Endothelial cell of umbilical vein (primary cell): ENCODE measurements at regions not wholly inside any gene's neighbourhood (a gene's known extent, or its start where the extent isn't known, plus 50 kb on each side); places are given as distances from the start of the nearest gene placed in this dataset.

Experiments
- CTCF ChIP-seq, 2 donors: IDR thresholded peaks; 1 replicate in 1 of 2; 2 replicates in 1 of 2; pipeline ENCODE4 v1.5.1; 2011; ENCODE audit warnings: low read length in 2 of 2, mild to moderate bottlenecking in 2 of 2, moderate library complexity in 2 of 2, control low read depth in 1 of 2, inconsistent platforms in 1 of 2, low read depth in 1 of 2; ENCODE audit not compliant: insufficient read depth in 1 of 2; ENCODE audit errors: extremely low read depth in 1 of 2
- EZH2 ChIP-seq: IDR thresholded peaks from 2 replicates; pipeline ENCODE4 v1.6.1; 2012; ENCODE audit warnings: borderline replicate concordance, low read depth, mild to moderate bottlenecking, moderate library complexity, low read length, inconsistent platforms; ENCODE audit not compliant: severe bottlenecking
- FOS ChIP-seq: IDR thresholded peaks from 2 replicates; pipeline ENCODE4 v1.6.1; 2011; ENCODE audit warnings: mild to moderate bottlenecking, low read length, moderate library complexity, borderline replicate concordance; ENCODE audit not compliant: insufficient read depth
- GATA2 ChIP-seq: IDR thresholded peaks from 2 replicates; pipeline ENCODE4 v1.7.0; 2011; ENCODE audit warnings: low read depth, mild to moderate bottlenecking, moderate library complexity, mixed read lengths, low read length; ENCODE audit not compliant: insufficient read length, insufficient read depth
- MAX ChIP-seq: IDR thresholded peaks from 2 replicates; pipeline ENCODE4 v1.6.1; 2011; ENCODE audit not compliant: insufficient read depth, insufficient read length
- MYC ChIP-seq: IDR thresholded peaks from one replicate; pipeline ENCODE4 v1.6.1; 2011; ENCODE audit warnings: mild to moderate bottlenecking, low read depth, low read length
- POLR2A ChIP-seq: IDR thresholded peaks from 2 replicates; pipeline ENCODE4 v1.6.1; 2012; ENCODE audit warnings: low read depth, mild to moderate bottlenecking, control low read depth, low read length
- POLR2AphosphoS5 ChIP-seq: IDR thresholded peaks from 2 replicates; pipeline ENCODE4 v1.6.1; 2012; ENCODE audit warnings: low read depth, mild to moderate bottlenecking, control low read depth, low read length, moderate library complexity; ENCODE audit not compliant: insufficient read depth

- no peak for TF ChIP-seq CTCF (IDR thresholded peaks at IDR 0.05; ENCODE audit: extremely low read depth in 1 of 2, insufficient read depth in 1 of 2, low read depth in 1 of 2, low read length in 2 of 2)
- no peak for TF ChIP-seq POLR2A
- no peak for TF ChIP-seq GATA2
- no peak for TF ChIP-seq POLR2AphosphoS5
- TF ChIP-seq EZH2: no peak
- no peak for TF ChIP-seq MAX
- no peak for TF ChIP-seq FOS
- TF ChIP-seq MYC: no peak
Observed at GRCh38 chr10:29099415-29099814, 189.5 kb upstream of the LYZL1 start.
